HG03575 (cell line): ENCODE measurements at regions not wholly inside any gene's neighbourhood (a gene's known extent, or its start where the extent isn't known, plus 50 kb on each side); places are given as distances from the start of the nearest gene placed in this dataset.

Experiments
- ATAC-seq: cut with Tn5 transposase; IDR thresholded peaks from one replicate; pipeline ENCODE4 v1.9.1; 2021; ENCODE audit not compliant: unreplicated experiment, insufficient number of reproducible peaks, low FRiP score; ENCODE audit errors: extremely low read depth

DNA sequence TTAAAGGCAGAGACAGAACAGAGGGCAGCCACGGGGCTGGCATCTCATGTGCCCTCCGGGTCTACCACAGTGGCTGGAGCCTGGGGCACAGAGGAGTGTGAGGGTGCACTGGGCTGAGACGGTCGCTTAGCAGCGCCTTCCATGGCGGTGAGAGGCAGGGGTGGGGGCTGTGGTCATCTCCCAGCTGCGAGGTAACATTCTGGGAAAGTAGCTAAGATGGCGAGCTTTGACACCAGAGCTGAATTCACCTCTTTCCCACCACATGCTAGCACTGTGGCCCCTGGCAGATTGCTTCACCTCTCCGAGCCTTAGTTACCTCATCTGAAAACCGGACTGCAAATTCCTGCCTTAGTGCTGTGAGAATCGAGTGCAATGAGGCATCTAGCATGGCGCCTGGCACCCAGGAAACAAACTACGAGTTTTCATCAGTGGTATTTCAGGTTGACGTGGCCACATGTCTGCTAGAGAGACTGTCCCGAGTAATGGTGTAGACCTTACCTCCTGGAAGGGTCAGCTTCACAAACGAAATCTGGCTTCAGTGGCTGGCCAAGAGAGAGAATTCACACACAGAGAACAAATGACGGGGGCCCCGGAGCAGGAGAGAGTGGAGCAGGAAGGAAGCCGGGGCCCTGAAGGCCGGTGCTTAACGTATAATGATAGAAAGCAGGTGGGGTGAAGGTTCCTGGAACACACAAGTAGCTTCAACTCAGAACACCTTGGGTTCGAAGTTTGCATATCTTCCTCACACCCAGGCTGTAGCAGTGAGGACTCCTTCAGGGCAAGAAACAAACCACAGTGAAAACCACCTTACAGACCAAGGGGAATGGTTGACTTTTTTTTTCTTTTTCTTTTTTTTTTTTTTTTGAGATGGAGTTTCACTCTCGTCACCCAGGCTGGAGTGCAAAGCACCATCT, 63.9 kb upstream of the RPH3AL start:
- no peak for ATAC-seq

- no peak for ATAC-seq
Measured at GRCh38 chr17:413706-414380, 61.2 kb upstream of the RPH3AL start.

GRCh38 chr17:413016-413350, 60.4 kb upstream of the RPH3AL start:
- no peak for ATAC-seq

DNA sequence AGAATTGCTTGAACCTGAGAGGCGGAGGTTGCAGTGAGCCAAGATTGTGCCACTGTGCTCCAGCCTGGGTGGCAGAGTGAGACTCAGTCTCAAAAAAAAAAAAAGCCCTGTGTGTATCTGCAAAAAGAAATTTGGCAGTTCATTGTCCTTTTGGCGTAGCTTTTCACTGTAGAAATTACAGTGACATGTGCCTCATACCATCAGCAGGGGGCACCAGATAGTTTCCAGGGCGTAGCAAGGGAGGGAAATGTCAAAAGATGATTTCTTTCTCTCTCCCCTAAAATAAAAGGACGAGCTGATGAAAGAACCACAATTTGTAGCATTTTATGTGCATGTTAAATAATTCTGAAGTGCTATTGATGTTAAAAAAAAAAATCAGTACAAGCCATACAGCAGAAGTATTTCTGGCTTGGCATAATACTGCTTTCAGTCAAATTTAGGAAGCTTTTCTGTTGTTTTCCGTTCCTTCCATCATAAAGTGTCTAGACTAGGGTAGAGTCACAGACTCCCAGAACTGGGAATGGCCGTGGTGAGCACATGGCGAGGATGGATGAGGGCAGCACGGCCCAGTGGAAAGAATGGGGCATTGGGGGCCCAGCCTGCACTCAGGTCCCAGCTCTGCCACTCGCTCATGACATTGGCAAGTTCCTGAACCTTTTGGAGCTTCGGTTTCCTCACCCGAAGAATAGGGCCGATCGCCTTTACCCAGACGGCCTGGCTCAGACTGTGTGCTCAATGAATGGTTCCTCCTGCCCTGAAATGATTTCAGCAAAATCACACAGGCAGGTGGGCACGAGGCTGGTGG, 59.8 kb upstream of the RPH3AL start:
- ATAC-seq = no peak

GRCh38 chr17:411421-412120, 59.0 kb upstream of the RPH3AL start:
- no peak for ATAC-seq

DNA sequence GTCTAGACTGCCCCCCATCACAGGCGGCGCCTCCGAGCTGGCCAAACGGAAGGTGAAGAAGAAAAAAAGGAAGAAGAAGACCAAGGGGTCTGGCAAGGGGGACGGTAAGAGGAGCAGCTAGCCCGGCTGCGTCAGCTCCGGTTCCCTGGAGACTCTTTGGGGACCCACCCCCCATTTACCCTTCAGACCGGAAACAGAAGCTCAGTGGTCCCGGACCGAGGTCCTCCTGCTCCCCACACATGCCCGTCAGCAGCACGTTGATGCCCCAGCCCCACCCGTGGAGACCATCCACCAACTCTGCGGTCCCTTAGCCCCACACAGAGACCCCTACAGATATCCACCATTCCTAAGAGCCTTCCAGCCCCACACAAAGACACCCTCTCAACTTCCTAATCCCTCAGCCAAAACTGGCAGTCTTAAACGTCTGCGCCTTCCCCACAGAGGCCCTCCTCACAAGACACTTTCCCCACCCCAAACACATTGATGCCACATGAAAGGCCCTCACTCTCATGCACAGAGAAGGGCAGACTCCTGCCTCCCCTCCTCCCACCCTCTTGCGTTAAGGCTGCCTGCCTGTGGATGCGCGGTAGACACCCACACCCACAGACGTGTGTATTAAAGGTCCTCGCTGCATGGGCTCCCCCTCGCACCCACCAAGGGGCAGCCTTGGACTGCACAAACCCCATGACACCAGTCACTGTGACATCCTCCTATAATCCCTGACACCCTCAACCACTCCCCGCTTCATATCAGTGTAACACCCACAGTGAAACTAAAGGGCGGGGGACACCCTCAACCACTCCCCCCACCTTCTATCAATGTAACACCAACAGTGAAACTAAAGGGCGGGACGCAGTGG, 58.2 kb upstream of the RPH3AL start:
- no peak for ATAC-seq

GRCh38 chr17:409848-410542, 57.4 kb upstream of the RPH3AL start:
- ATAC-seq = peak; percentile 49

GRCh38 chr17:409308-409847, 56.8 kb upstream of the RPH3AL start:
- no peak for ATAC-seq

- ATAC-seq = no peak
Measured at GRCh38 chr17:404703-405102, 52.1 kb upstream of the RPH3AL start.
